ENCODE measurements at regions not wholly inside any gene's neighbourhood (a gene's known extent, or its start where the extent isn't known, plus 50 kb on each side); places are given as distances from the start of the nearest gene placed in this dataset.
"Not testable (repeated sequence)": the region's sequence is repeated elsewhere in the genome, so short reads cannot be mapped to it uniquely, and the experiment has no call there.

DNA sequence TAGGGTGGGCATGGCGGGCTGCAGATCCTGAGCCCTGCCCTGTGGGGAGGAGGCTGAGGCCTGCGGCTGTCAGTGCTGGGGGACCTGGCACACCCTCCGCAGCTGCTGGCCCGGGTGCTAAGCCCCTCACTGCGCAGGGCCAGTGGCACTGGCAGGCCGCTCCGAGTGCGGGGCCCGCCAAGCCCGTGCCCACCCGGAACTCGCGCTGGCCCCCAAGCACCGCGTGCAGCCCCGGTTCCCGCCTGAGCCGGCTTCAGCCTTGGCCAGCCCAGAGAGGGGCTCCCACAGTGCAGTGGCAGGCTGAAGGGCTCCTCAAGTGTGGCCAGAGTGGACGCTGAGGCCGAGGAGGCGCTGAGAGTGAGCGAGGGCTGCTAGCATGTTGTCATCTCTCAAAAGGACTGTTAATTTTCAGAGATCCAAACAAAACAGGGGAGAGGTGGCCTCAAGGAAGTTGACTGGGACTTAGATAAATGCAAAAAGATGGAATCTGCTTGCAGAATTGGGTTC lies 74.5 kb upstream of the RBM24 start:
- TF ChIP-seq, protein P1, sequence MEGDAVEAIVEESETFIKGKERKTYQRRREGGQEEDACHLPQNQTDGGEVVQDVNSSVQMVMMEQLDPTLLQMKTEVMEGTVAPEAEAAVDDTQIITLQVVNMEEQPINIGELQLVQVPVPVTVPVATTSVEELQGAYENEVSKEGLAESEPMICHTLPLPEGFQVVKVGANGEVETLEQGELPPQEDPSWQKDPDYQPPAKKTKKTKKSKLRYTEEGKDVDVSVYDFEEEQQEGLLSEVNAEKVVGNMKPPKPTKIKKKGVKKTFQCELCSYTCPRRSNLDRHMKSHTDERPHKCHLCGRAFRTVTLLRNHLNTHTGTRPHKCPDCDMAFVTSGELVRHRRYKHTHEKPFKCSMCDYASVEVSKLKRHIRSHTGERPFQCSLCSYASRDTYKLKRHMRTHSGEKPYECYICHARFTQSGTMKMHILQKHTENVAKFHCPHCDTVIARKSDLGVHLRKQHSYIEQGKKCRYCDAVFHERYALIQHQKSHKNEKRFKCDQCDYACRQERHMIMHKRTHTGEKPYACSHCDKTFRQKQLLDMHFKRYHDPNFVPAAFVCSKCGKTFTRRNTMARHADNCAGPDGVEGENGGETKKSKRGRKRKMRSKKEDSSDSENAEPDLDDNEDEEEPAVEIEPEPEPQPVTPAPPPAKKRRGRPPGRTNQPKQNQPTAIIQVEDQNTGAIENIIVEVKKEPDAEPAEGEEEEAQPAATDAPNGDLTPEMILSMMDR (IDR thresholded peaks at IDR 0.05; ENCODE audit: insufficient read depth, low read depth, low read length, missing control alignments), result no peak
- no peak for DNase-seq (ENCODE audit: low read depth)
- no peak overlapping the region for H3K4me3 ChIP-seq (ENCODE audit: low read length)

DNA sequence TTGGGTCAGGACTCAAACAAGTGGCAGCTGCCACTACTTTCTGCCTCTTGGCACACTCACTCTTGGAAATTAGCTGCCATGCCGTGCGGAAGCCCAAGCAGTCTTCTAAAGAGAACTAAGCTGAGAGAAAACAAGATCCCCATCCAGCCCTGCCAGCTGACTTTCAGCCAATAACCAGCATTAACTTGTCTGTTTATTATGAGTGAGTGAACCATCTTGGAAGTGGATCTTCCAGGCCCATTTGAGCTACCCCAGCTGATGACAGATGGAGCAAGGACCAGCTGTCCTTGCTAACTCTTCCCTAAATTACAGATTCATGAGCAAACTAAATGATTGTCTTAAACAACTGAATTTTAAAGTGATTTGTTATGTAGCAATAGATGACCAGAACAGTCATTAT lies 73.9 kb upstream of the RBM24 start:
- TF ChIP-seq, protein P1 (IDR thresholded peaks at IDR 0.05; ENCODE audit: insufficient read depth, low read depth, low read length, missing control alignments), result no peak
- DNase-seq (ENCODE audit: low read depth), result no peak
- no peak overlapping the region for H3K4me3 ChIP-seq (ENCODE audit: low read length)

- DNase-seq (ENCODE audit: low read depth), result no peak
- no peak overlapping the region for H3K4me3 ChIP-seq (ENCODE audit: low read length)
- TF ChIP-seq, protein P1 (IDR thresholded peaks at IDR 0.05; ENCODE audit: insufficient read depth, low read depth, low read length, missing control alignments), result no peak
Measured at GRCh38 chr6:17210683-17211082, 70.5 kb upstream of the RBM24 start.

GRCh38 chr6:17211101-17211500 lies 70.1 kb upstream of the RBM24 start:
- DNase-seq (ENCODE audit: low read depth), result no peak
- TF ChIP-seq, protein P1 (IDR thresholded peaks at IDR 0.05; ENCODE audit: insufficient read depth, low read depth, low read length, missing control alignments), result no peak

GRCh38 chr6:17212546-17213371 lies 68.4 kb upstream of the RBM24 start:
- TF ChIP-seq, protein P1 (IDR thresholded peaks at IDR 0.05; ENCODE audit: insufficient read depth, low read depth, low read length, missing control alignments), result no peak
- DNase-seq (ENCODE audit: low read depth), result no peak
- no peak overlapping the region for H3K4me3 ChIP-seq (ENCODE audit: low read length)

More at GRCh38 chr6:17211101-17211500, 70.1 kb upstream of the RBM24 start:
- H3K4me3 ChIP-seq (ENCODE audit: low read length), result no peak overlapping the region

GRCh38 chr6:17214106-17214505 lies 67.1 kb upstream of the RBM24 start:
- TF ChIP-seq, protein P1 (IDR thresholded peaks at IDR 0.05; ENCODE audit: insufficient read depth, low read depth, low read length, missing control alignments), result no peak
- H3K4me3 ChIP-seq (ENCODE audit: low read length), result no peak overlapping the region
- DNase-seq (ENCODE audit: low read depth), result no peak

DNA sequence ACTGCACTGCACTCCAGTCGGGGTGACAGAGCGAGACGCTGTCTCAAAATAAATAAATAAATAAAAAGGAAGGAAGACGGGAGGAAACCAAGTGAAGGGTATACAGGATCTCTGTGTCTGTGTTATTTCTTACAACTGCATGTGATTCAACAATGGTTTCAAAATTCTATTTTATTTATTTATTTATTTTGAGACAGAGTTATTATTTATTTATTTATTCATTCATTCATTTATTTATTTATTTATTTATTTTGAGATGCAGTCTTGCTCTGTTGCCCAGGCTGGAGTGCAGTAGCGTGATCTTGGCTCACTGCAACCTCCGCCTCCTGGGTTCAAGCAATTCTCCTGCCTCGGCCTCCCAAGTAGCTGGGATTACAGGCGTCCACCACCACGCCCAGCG lies 64.2 kb upstream of the RBM24 start:
- DNase-seq (ENCODE audit: low read depth); H3K4me3 ChIP-seq (ENCODE audit: low read length): not testable (repeated sequence)
